ENCODE measurements at regions not wholly inside any gene's neighbourhood (a gene's known extent, or its start where the extent isn't known, plus 50 kb on each side); places are given as distances from the start of the nearest gene placed in this dataset.
"Not testable (repeated sequence)": the region's sequence is repeated elsewhere in the genome, so short reads cannot be mapped to it uniquely, and the experiment has no call there.

GRCh38 chr18:44356566-44357157 lies 324.0 kb upstream of the SETBP1 start:
- H3K4me1 Mint-ChIP-seq = peaks cover 14% of the 10 kb centered on the region
- H3K36me3 ChIP-seq (ENCODE audit: control insufficient read depth, insufficient read depth, low read length) = no peaks in the 10 kb centered on the region
- H3K27ac Mint-ChIP-seq = peak overlapping the region; percentile 79
- H3K4me3 ChIP-seq (ENCODE audit: low read length) = peak overlapping the region; percentile 35
- no peak overlapping the region for H3K9ac ChIP-seq (ENCODE audit: extremely low read depth, low read length, poor library complexity, severe bottlenecking)
- 63 to 74% methylated on average over 2 to 5 of the region's 5 CpGs for WGBS, 2 experiments (ENCODE audit: insufficient coverage in 1 of 2, insufficient read length in 1 of 2)
- H3K4me1 ChIP-seq (ENCODE audit: control insufficient read depth, insufficient read depth, low read length) = no peaks in the 10 kb centered on the region
- no peaks in the 10 kb centered on the region for H3K27me3 Mint-ChIP-seq (ENCODE audit: insufficient read depth)
- peaks cover 2% of the 10 kb centered on the region for H3K36me3 Mint-ChIP-seq (ENCODE audit: low read depth)
- TF ChIP-seq CTCF (conservative IDR thresholded peaks at IDR 0.05) = no peak
- H3K9me3 ChIP-seq (ENCODE audit: control insufficient read depth, low read length) = no peaks in the 10 kb centered on the region
- peak; percentile 77 for DNase-seq
- no peaks in the 10 kb centered on the region for H3K27me3 ChIP-seq (ENCODE audit: control insufficient read depth, insufficient read depth, low read length, poor library complexity, severe bottlenecking)
- peak overlapping the region; percentile 20 for H3K4me3 Mint-ChIP-seq
- H3K27ac ChIP-seq (ENCODE audit: low read depth, low read length) = no peak overlapping the region
- peaks cover 18% of the 10 kb centered on the region for H3K9me3 Mint-ChIP-seq

- Histone ChIP-seq H3K9me3 (ENCODE audit: control insufficient read depth, low read length) (no peaks in the 10 kb centered on the region), H3K27ac (ENCODE audit: low read depth, low read length) (no peak overlapping the region), H3K4me3 (ENCODE audit: low read length) (no peak overlapping the region), H3K4me1 (ENCODE audit: control insufficient read depth, insufficient read depth, low read length) (no peaks in the 10 kb centered on the region), H3K9ac (ENCODE audit: extremely low read depth, low read length, poor library complexity, severe bottlenecking) (no peak overlapping the region), H3K27me3 (ENCODE audit: control insufficient read depth, insufficient read depth, low read length, poor library complexity, severe bottlenecking) (no peaks in the 10 kb centered on the region), H3K36me3 (ENCODE audit: control insufficient read depth, insufficient read depth, low read length) (no peaks in the 10 kb centered on the region)
- Mint-ChIP-seq H3K36me3 (ENCODE audit: low read depth) (peaks cover 2% of the 10 kb centered on the region), H3K9me3 (peaks cover 18% of the 10 kb centered on the region), H3K27ac (no peak overlapping the region), H3K27me3 (ENCODE audit: insufficient read depth) (no peaks in the 10 kb centered on the region), H3K4me1 (peaks cover 14% of the 10 kb centered on the region), H3K4me3 (no peak overlapping the region)
- TF ChIP-seq CTCF (conservative IDR thresholded peaks at IDR 0.05) = no peak
- DNase-seq = no peak
- WGBS, 2 experiments (ENCODE audit: insufficient coverage in 1 of 2, insufficient read length in 1 of 2) = 95% methylated on average over 2 of the region's 2 CpGs; no CpG with 5 or more reads in 1 of the 2 experiments
Observed at GRCh38 chr18:44358402-44358801, 322.3 kb upstream of the SETBP1 start.

DNA sequence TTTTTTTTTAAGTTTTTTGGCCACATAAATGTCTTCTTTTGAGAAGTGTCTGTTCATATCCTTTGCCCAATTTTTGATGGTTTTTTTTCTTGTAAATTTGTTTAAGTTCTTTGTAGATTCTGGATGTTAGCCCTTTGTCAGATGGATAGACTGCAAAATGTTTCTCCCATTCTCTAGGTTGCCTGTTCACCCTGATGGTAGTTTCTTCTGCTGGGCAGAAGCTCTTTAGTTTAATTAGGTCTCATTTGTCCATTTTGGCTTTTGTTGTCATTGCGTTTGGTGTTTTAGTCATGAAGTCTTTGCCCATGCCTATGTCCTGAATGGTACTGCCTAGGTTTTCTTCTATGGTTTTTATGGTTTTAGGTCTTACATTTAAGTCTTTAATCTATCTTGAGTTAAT lies 320.9 kb upstream of the SETBP1 start:
- H3K36me3 ChIP-seq (ENCODE audit: control insufficient read depth, insufficient read depth, low read length); H3K27ac ChIP-seq (ENCODE audit: low read depth, low read length); H3K4me3 Mint-ChIP-seq; DNase-seq; H3K4me3 ChIP-seq (ENCODE audit: low read length); H3K27me3 Mint-ChIP-seq (ENCODE audit: insufficient read depth); H3K9me3 ChIP-seq (ENCODE audit: control insufficient read depth, low read length); H3K36me3 Mint-ChIP-seq (ENCODE audit: low read depth); H3K9ac ChIP-seq (ENCODE audit: extremely low read depth, low read length, poor library complexity, severe bottlenecking); H3K27ac Mint-ChIP-seq; H3K4me1 ChIP-seq (ENCODE audit: control insufficient read depth, insufficient read depth, low read length); H3K27me3 ChIP-seq (ENCODE audit: control insufficient read depth, insufficient read depth, low read length, poor library complexity, severe bottlenecking): not testable (repeated sequence)
- Mint-ChIP-seq H3K4me1 (peaks cover 14% of the 10 kb centered on the region), H3K9me3 (peaks cover 14% of the 10 kb centered on the region)
- WGBS, 2 experiments (ENCODE audit: insufficient coverage in 1 of 2, insufficient read length in 1 of 2) = 91 to 100% methylated on average over 1 of the region's 1 CpG

- not testable (repeated sequence) for H3K27me3 ChIP-seq (ENCODE audit: control insufficient read depth, insufficient read depth, low read length, poor library complexity, severe bottlenecking); H3K4me3 Mint-ChIP-seq; H3K9me3 ChIP-seq (ENCODE audit: control insufficient read depth, low read length); H3K27ac ChIP-seq (ENCODE audit: low read depth, low read length); H3K36me3 ChIP-seq (ENCODE audit: control insufficient read depth, insufficient read depth, low read length); H3K4me1 Mint-ChIP-seq; H3K27ac Mint-ChIP-seq; H3K36me3 Mint-ChIP-seq (ENCODE audit: low read depth); H3K4me1 ChIP-seq (ENCODE audit: control insufficient read depth, insufficient read depth, low read length); H3K27me3 Mint-ChIP-seq (ENCODE audit: insufficient read depth); DNase-seq; H3K9me3 Mint-ChIP-seq; H3K4me3 ChIP-seq (ENCODE audit: low read length); H3K9ac ChIP-seq (ENCODE audit: extremely low read depth, low read length, poor library complexity, severe bottlenecking)
- 88 to 100% methylated on average over 1 of the region's 1 CpG for WGBS, 2 experiments (ENCODE audit: insufficient coverage in 1 of 2, insufficient read length in 1 of 2)
Observed at GRCh38 chr18:44362213-44362612, 318.5 kb upstream of the SETBP1 start.

Measured in endodermal cell (in vitro differentiated cells).